Lower leg skin (tissue), 3 donors: ENCODE measurements at regions not wholly inside any gene's neighbourhood (a gene's known extent, or its start where the extent isn't known, plus 50 kb on each side); places are given as distances from the start of the nearest gene placed in this dataset.

Source experiments
- POLR2A ChIP-seq, 2 donors: fragments of 450-650 bp; IDR thresholded peaks; one replicate each; pipeline ENCODE4 v1.6.1; 2016 to 2017; ENCODE audit warnings: antibody characterized with exemption in 2 of 2, mild to moderate bottlenecking in 1 of 2, moderate library complexity in 1 of 2
- TF ChIP-seq, protein P1 (sequence below), 3 donors: fragments of 450-650 bp; IDR thresholded peaks; one replicate each; pipeline ENCODE4 v1.5.1; 2016; ENCODE audit warnings: antibody characterized with exemption in 3 of 3, mild to moderate bottlenecking in 3 of 3, moderate library complexity in 2 of 3

DNA sequence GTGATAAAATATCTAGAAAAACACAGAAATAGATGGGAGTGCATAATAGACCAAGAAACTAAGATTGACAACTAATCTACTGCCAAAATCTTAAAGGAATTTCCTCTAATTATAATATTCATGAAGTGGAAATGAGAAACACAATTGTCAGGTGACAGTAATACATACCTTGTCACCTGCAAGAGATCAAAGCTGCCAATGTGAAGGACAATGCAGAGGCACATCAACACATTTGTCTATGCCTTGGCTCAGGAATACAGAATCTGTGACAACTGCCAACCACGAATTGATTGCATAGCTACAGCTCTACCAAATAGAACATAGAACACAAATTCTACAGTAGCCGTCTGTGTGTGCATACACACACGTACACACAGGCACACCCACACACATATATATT, 295.7 kb downstream of the PPARGC1A start:
- no peak for TF ChIP-seq POLR2A (IDR thresholded peaks at IDR 0.05)
- TF ChIP-seq, protein P1, sequence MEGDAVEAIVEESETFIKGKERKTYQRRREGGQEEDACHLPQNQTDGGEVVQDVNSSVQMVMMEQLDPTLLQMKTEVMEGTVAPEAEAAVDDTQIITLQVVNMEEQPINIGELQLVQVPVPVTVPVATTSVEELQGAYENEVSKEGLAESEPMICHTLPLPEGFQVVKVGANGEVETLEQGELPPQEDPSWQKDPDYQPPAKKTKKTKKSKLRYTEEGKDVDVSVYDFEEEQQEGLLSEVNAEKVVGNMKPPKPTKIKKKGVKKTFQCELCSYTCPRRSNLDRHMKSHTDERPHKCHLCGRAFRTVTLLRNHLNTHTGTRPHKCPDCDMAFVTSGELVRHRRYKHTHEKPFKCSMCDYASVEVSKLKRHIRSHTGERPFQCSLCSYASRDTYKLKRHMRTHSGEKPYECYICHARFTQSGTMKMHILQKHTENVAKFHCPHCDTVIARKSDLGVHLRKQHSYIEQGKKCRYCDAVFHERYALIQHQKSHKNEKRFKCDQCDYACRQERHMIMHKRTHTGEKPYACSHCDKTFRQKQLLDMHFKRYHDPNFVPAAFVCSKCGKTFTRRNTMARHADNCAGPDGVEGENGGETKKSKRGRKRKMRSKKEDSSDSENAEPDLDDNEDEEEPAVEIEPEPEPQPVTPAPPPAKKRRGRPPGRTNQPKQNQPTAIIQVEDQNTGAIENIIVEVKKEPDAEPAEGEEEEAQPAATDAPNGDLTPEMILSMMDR (IDR thresholded peaks at IDR 0.05) = no peak
